CD4-positive, alpha-beta T cell (primary cell): ENCODE measurements at regions not wholly inside any gene's neighbourhood (a gene's known extent, or its start where the extent isn't known, plus 50 kb on each side); places are given as distances from the start of the nearest gene placed in this dataset.

Experiments used
- ATAC-seq: fragments of 200-7000 bp; cut with Tn5 transposase; one replicate; pipeline ENCODE4 v1.10.0; 2022; ENCODE audit warnings: mild to moderate bottlenecking; ENCODE audit not compliant: poor library complexity
- CTCF ChIA-PET: fragments of 350-600 bp; sonication (Branson Sonifier 250); formaldehyde crosslinking; loops from one replicate; lab custom pipeline; 2021; ENCODE audit warnings: antibody characterized with exemption, inconsistent platforms; lab: Charles Lee
- POLR2A ChIA-PET: fragments of 350-600 bp; sonication (Branson Sonifier 250); formaldehyde crosslinking; loops from one replicate; lab custom pipeline; 2021; ENCODE audit warnings: antibody characterized with exemption, inconsistent platforms; lab: Charles Lee
- DNase-seq, 14 experiments: peaks; one replicate each; pipeline ENCODE4 v3.0.0-alpha.2; 2013 to 2020; ENCODE audit warnings: mixed read lengths in 2 of 14
- H3K27ac ChIP-seq, 2 donors: one replicate each; pipeline versions ENCODE4 v1.5.1 to v1.7.0; 2013; ENCODE audit warnings: low read length in 2 of 2, low read depth in 1 of 2, mild to moderate bottlenecking in 1 of 2
- H3K27me3 ChIP-seq, 2 experiments: 1 replicate in 1 of 2; 2 replicates in 1 of 2; pipeline versions ENCODE4 v1.6.1 to v1.7.0; 2013; ENCODE audit warnings: low read length in 2 of 2, control low read depth in 1 of 2, mild to moderate bottlenecking in 1 of 2, moderate library complexity in 1 of 2; ENCODE audit not compliant: insufficient read depth in 2 of 2, control insufficient read depth in 1 of 2
- H3K36me3 ChIP-seq: one replicate; pipeline ENCODE4 v1.6.1; 2013; ENCODE audit warnings: low read length, control low read depth; ENCODE audit not compliant: insufficient read depth
- H3K4me1 ChIP-seq: one replicate; pipeline ENCODE4 v1.6.1; 2013; ENCODE audit warnings: low read length, control low read depth; ENCODE audit not compliant: insufficient read depth
- H3K4me3 ChIP-seq: one replicate; pipeline ENCODE4 v1.5.1; 2013; ENCODE audit warnings: mild to moderate bottlenecking, low read length, moderate library complexity
- H3K9me3 ChIP-seq, 2 experiments: 1 replicate in 1 of 2; 2 replicates in 1 of 2; pipeline versions ENCODE4 v1.6.1 to v1.7.0; 2013; ENCODE audit warnings: low read length in 2 of 2, mild to moderate bottlenecking in 2 of 2, control low read depth in 1 of 2, moderate library complexity in 1 of 2; ENCODE audit not compliant: control insufficient read depth in 1 of 2, insufficient read depth in 1 of 2
- H3K27ac Mint-ChIP-seq: one replicate; pipeline ENCODE4 v1.8.0; 2020; ENCODE audit warnings: mixed read lengths
- H3K27me3 Mint-ChIP-seq: one replicate; pipeline ENCODE4 v1.8.0; 2021; ENCODE audit warnings: mixed read lengths
- H3K36me3 Mint-ChIP-seq: one replicate; pipeline ENCODE4 v1.8.0; 2021; ENCODE audit warnings: low read depth, mixed read lengths
- H3K4me1 Mint-ChIP-seq: one replicate; pipeline ENCODE4 v1.8.0; 2021; ENCODE audit warnings: low read depth, mixed read lengths
- H3K4me3 Mint-ChIP-seq: one replicate; pipeline ENCODE4 v1.8.0; 2020; ENCODE audit warnings: mild to moderate bottlenecking, mixed read lengths
- H3K9me3 Mint-ChIP-seq: one replicate; pipeline ENCODE4 v1.8.0; 2020; ENCODE audit warnings: mixed read lengths
- CTCF ChIP-seq: fragments of 200-600 bp; IDR thresholded peaks from one replicate; pipeline ENCODE4 v1.8.0; 2022; ENCODE audit warnings: antibody characterized with exemption, mild to moderate bottlenecking
- intact Hi-C, 2 experiments: fragments of 100-400 bp; cut with DNase I in 1 of 2; cut with micrococcal nuclease in 1 of 2; formaldehyde crosslinking; loops; one replicate each; pipeline versions ENCODE4 v1.15.1 to v1.9.0; 2023 to 2025; cut with DNase I, micrococcal nuclease

- H3K27ac Mint-ChIP-seq = no peak overlapping the region
- H3K9me3 Mint-ChIP-seq = no peaks in the 10 kb centered on the region
- Histone ChIP-seq H3K4me3 (no peak overlapping the region), H3K36me3 (no peaks in the 10 kb centered on the region), H3K27ac (no peak overlapping the region), H3K9me3 (no peaks in the 10 kb centered on the region), H3K27me3 (peaks cover 0 to 2% of the 10 kb centered on the region in 2 experiments), H3K4me1 (no peaks in the 10 kb centered on the region)
- ChIA-PET POLR2A (no interaction called here), CTCF (no interaction called here)
- peaks cover 17% of the 10 kb centered on the region for H3K27me3 Mint-ChIP-seq
- H3K36me3 Mint-ChIP-seq = no peaks in the 10 kb centered on the region
- no peak for DNase-seq
- H3K4me3 Mint-ChIP-seq = no peak overlapping the region
- intact Hi-C loops = no loop called here
- no peak for ATAC-seq
- no peak for TF ChIP-seq CTCF
- H3K4me1 Mint-ChIP-seq = no peaks in the 10 kb centered on the region
Measured at GRCh38 chr3:195008816-195009215, 262.1 kb downstream of the XXYLT1 start.

- ChIA-PET POLR2A (no interaction called here), CTCF (no interaction called here)
- no peak overlapping the region for H3K27ac ChIP-seq
- Mint-ChIP-seq H3K4me3 (no peak overlapping the region), H3K27me3 (peaks cover 17% of the 10 kb centered on the region), H3K27ac (no peak overlapping the region), H3K36me3 (no peaks in the 10 kb centered on the region), H3K9me3 (no peaks in the 10 kb centered on the region), H3K4me1 (peaks cover under 1% of the 10 kb centered on the region)
- no peak for DNase-seq
- no peaks in the 10 kb centered on the region for H3K9me3 ChIP-seq
- H3K27me3 ChIP-seq = peaks cover 0 to 2% of the 10 kb centered on the region in 2 experiments
- H3K4me3 ChIP-seq = no peak overlapping the region
- H3K4me1 ChIP-seq = no peaks in the 10 kb centered on the region
- TF ChIP-seq CTCF = no peak
- H3K36me3 ChIP-seq = no peaks in the 10 kb centered on the region
- intact Hi-C loops = no loop called here
- ATAC-seq = no peak
Measured at GRCh38 chr3:195009616-195010015, 261.3 kb downstream of the XXYLT1 start.

- H3K4me3 ChIP-seq = no peak overlapping the region
- H3K9me3 ChIP-seq = no peaks in the 10 kb centered on the region
- Mint-ChIP-seq H3K9me3 (no peaks in the 10 kb centered on the region), H3K4me3 (no peak overlapping the region), H3K27ac (no peak overlapping the region), H3K36me3 (no peaks in the 10 kb centered on the region), H3K4me1 (peaks cover 5% of the 10 kb centered on the region), H3K27me3 (peaks cover 11% of the 10 kb centered on the region)
- no peak for TF ChIP-seq CTCF
- H3K4me1 ChIP-seq = peaks cover 4% of the 10 kb centered on the region
- DNase-seq (no peak), ATAC-seq (no peak)
- intact Hi-C loops = no loop called here
- H3K36me3 ChIP-seq = no peaks in the 10 kb centered on the region
- ChIA-PET CTCF (no interaction called here), POLR2A (no interaction called here)
- H3K27ac ChIP-seq = no peak overlapping the region
- no peaks in the 10 kb centered on the region for H3K27me3 ChIP-seq
Measured at GRCh38 chr3:195010551-195011100, 260.3 kb downstream of the XXYLT1 start.
